ENCODE measurements at regions not wholly inside any gene's neighbourhood (a gene's known extent, or its start where the extent isn't known, plus 50 kb on each side); places are given as distances from the start of the nearest gene placed in this dataset.

- CTCF ChIA-PET (ENCODE audit: partially characterized antibody), result interaction anchor here (1.2 kb wide), 1 partner anchor 571 kb away, joined by 3 read pairs; no protein-coding TSS in a partner anchor
- no peaks in the 10 kb centered on the region for H3K4me1 ChIP-seq (replicated peaks in 1 of 4; ENCODE audit: control insufficient read depth in 3 of 4, insufficient read depth in 4 of 4, low read length in 3 of 4)
- H4K91ac ChIP-seq (replicated peaks; ENCODE audit: insufficient read length, low read length), result no peak overlapping the region
- H3K27ac ChIP-seq (ENCODE audit: low read depth, low read length), result no peak overlapping the region
- no peak overlapping the region for H4K8ac ChIP-seq (ENCODE audit: extremely low read depth, insufficient read depth, low read length)
- no peaks in the 10 kb centered on the region for H3K79me2 ChIP-seq (ENCODE audit: control insufficient read depth in 1 of 2, insufficient read depth in 2 of 2, low read length in 2 of 2)
- no peaks in the 10 kb centered on the region; the same call in 1 of the 2 replicates for H3K23me2 ChIP-seq (ENCODE audit: low read depth, low read length)
- H2AK5ac ChIP-seq (ENCODE audit: low read depth, low read length), result no peak overlapping the region
- H3K27me3 ChIP-seq (replicated peaks in 1 of 4; ENCODE audit: control insufficient read depth in 3 of 4, extremely low read depth in 1 of 4, insufficient read depth in 3 of 4, low read length in 3 of 4), result no peaks in the 10 kb centered on the region
- H3K4me3 ChIP-seq (ENCODE audit: extremely low read depth in 1 of 4, insufficient read depth in 2 of 4, low read depth in 3 of 4, low read length in 4 of 4), result no peak overlapping the region
- H3K9me3 ChIP-seq (ENCODE audit: insufficient read depth in 2 of 2, low read depth in 1 of 2, low read length in 1 of 2), result peaks cover 3% of the 10 kb centered on the region in 2 experiments; a peak in 1 of 4 replicates
- DNase-seq (ENCODE audit: low read depth in 1 of 2, low spot score in 2 of 2) (no peak), FAIRE-seq (no peak)
- TF ChIP-seq PHF8 (conservative IDR thresholded peaks at IDR 0.05; ENCODE audit: low read depth, low read length) (no peak), CHD2 (IDR thresholded peaks at IDR 0.05; ENCODE audit: low read length) (no peak), POU5F1 (IDR thresholded peaks at IDR 0.05; ENCODE audit: low read depth, low read length) (no peak), RFX5 (IDR thresholded peaks at IDR 0.05; ENCODE audit: borderline replicate concordance, low read depth, low read length) (no peak), BCL11A (IDR thresholded peaks at IDR 0.05; ENCODE audit: low read depth in 2 of 2, low read length in 2 of 2) (no peak), SRF (IDR thresholded peaks at IDR 0.05; ENCODE audit: low read depth, low read length) (no peak), GTF2F1 (IDR thresholded peaks at IDR 0.05; ENCODE audit: borderline replicate concordance, low read depth, low read length) (no peak), SUZ12 (IDR thresholded peaks at IDR 0.05; ENCODE audit: low read length) (no peak), BRCA1 (IDR thresholded peaks at IDR 0.05; ENCODE audit: low read depth, low read length) (no peak), CTBP2 (IDR thresholded peaks at IDR 0.05; ENCODE audit: borderline replicate concordance, insufficient read depth, insufficient read length, low read length) (no peak), CBX5 (IDR thresholded peaks at IDR 0.05; ENCODE audit: low read depth, low read length) (no peak), GABPA (IDR thresholded peaks at IDR 0.05; ENCODE audit: borderline replicate concordance, insufficient read depth, low read length) (no peak), EGR1 (IDR thresholded peaks at IDR 0.05; ENCODE audit: borderline replicate concordance, low read depth, low read length) (no peak), HDAC2 (IDR thresholded peaks at IDR 0.05; ENCODE audit: borderline replicate concordance in 1 of 2, low read depth in 2 of 2, low read length in 2 of 2) (no peak), SIRT6 (IDR thresholded peaks at IDR 0.05; ENCODE audit: low read length) (no peak)
- no peak overlapping the region for H2BK5ac ChIP-seq (ENCODE audit: low read depth, low read length)
- H2BK12ac ChIP-seq (ENCODE audit: low read depth, low read length), result no peak overlapping the region
- H3K36me3 ChIP-seq (ENCODE audit: control insufficient read depth in 2 of 4, insufficient read depth in 4 of 4, low read length in 3 of 4), result no peaks in the 10 kb centered on the region
- H3K4ac ChIP-seq (replicated peaks; ENCODE audit: insufficient read length, low read depth, low read length), result no peak overlapping the region
- POLR2A ChIA-PET (ENCODE audit: partially characterized antibody), result no interaction called here
- no peak overlapping the region for H2BK120ac ChIP-seq (replicated peaks; ENCODE audit: low read depth, low read length)
- H3K18ac ChIP-seq (ENCODE audit: extremely low read depth, low read length), result no peak overlapping the region
- H2AFZ ChIP-seq (ENCODE audit: low read length), result no peak overlapping the region
- no peak overlapping the region for H3K23ac ChIP-seq (ENCODE audit: insufficient read length)
- H3K9ac ChIP-seq (replicated peaks in 1 of 4; ENCODE audit: extremely low read depth in 1 of 4, low read depth in 3 of 4, low read length in 3 of 4), result no peak overlapping the region
- no peak overlapping the region for H3K14ac ChIP-seq (ENCODE audit: insufficient read length)
- no peak overlapping the region for H4K5ac ChIP-seq (ENCODE audit: insufficient read length, low read depth, low read length)
- H2BK15ac ChIP-seq (ENCODE audit: low read length), result no peak overlapping the region
- no peaks in the 10 kb centered on the region for H4K20me1 ChIP-seq (replicated peaks in 1 of 2; ENCODE audit: control insufficient read depth in 1 of 2, insufficient read depth in 2 of 2, low read length in 2 of 2)
- H3K4me2 ChIP-seq (ENCODE audit: insufficient read depth in 1 of 2, low read depth in 2 of 2, low read length in 2 of 2), result no peak overlapping the region
- H3K56ac ChIP-seq (replicated peaks; ENCODE audit: insufficient read length, low read depth, low read length), result no peak overlapping the region
- H2BK20ac ChIP-seq (ENCODE audit: low read length), result no peak overlapping the region
- H3K79me1 ChIP-seq (ENCODE audit: low read depth, low read length), result no peaks in the 10 kb centered on the region
Measured at GRCh38 chr18:28602391-28602790, 425.5 kb upstream of the CDH2 start.
